Loucy (cell line): ENCODE measurements at regions not wholly inside any gene's neighbourhood (a gene's known extent, or its start where the extent isn't known, plus 50 kb on each side); places are given as distances from the start of the nearest gene placed in this dataset.

Source experiments
- H2AFZ ChIP-seq: fragments of 200-600 bp; sonication (generic); 2 replicates; pipeline ENCODE4 v1.6.0; 2016; ENCODE audit warnings: antibody characterized with exemption, mild to moderate bottlenecking, low read length, moderate library complexity
- H3F3A ChIP-seq: fragments of 200-600 bp; 2 replicates; pipeline ENCODE4 v1.6.0; 2016; ENCODE audit warnings: antibody characterized with exemption, low read depth, mild to moderate bottlenecking
- H3K27me3 ChIP-seq: fragments of 200-600 bp; sonication (generic); 2 replicates; pipeline ENCODE4 v1.6.1; 2014; ENCODE audit warnings: low read length, mild to moderate bottlenecking; ENCODE audit not compliant: insufficient read depth, poor library complexity, severe bottlenecking
- H3K36me3 ChIP-seq: fragments of 200-600 bp; sonication (generic); 2 replicates; pipeline ENCODE4 v1.6.1; 2016; ENCODE audit warnings: low read length; ENCODE audit not compliant: insufficient read depth
- H3K4me1 ChIP-seq: fragments of 200-600 bp; sonication (generic); 2 replicates; pipeline ENCODE4 v1.5.1; 2014; ENCODE audit warnings: low read length, mild to moderate bottlenecking; ENCODE audit not compliant: insufficient read depth, poor library complexity, severe bottlenecking
- H3K4me2 ChIP-seq: fragments of 200-600 bp; sonication (generic); 2 replicates; pipeline ENCODE4 v1.6.0; 2014; ENCODE audit warnings: antibody characterized with exemption, low read length, low read depth, mild to moderate bottlenecking; ENCODE audit not compliant: poor library complexity, severe bottlenecking
- H3K4me3 ChIP-seq: fragments of 200-600 bp; sonication (generic); 2 replicates; pipeline ENCODE4 v1.5.1; 2014; ENCODE audit warnings: low read length, mild to moderate bottlenecking, mixed read lengths; ENCODE audit not compliant: poor library complexity, severe bottlenecking
- H3K79me2 ChIP-seq: fragments of 200-600 bp; sonication (generic); 2 replicates; pipeline ENCODE4 v1.6.1; 2014; ENCODE audit warnings: low read length; ENCODE audit not compliant: insufficient read depth
- H3K9ac ChIP-seq: fragments of 200-600 bp; sonication (generic); 2 replicates; pipeline ENCODE4 v1.6.0; 2014; ENCODE audit warnings: mild to moderate bottlenecking, low read depth, low read length, moderate library complexity; ENCODE audit not compliant: poor library complexity, severe bottlenecking
- H3K9me2 ChIP-seq: fragments of 200-600 bp; sonication (generic); replicated peaks from 2 replicates; pipeline ENCODE4 v1.6.1; 2016; ENCODE audit warnings: low read depth, low read length, mixed read lengths
- H3K9me3 ChIP-seq: fragments of 200-600 bp; sonication (generic); 2 replicates; pipeline ENCODE4 v1.6.1; 2014; ENCODE audit warnings: mild to moderate bottlenecking, antibody characterized with exemption, low read length, low read depth; ENCODE audit not compliant: insufficient read depth
- H4K20me1 ChIP-seq: fragments of 200-600 bp; sonication (generic); 2 replicates; pipeline ENCODE4 v1.6.0; 2014; ENCODE audit warnings: antibody characterized with exemption, low read length, mild to moderate bottlenecking; ENCODE audit not compliant: insufficient read depth, poor library complexity, severe bottlenecking
- EZH2phosphoT487 ChIP-seq: fragments of 200-600 bp; IDR thresholded peaks from 2 replicates; pipeline ENCODE4 v1.6.1; 2018; ENCODE audit warnings: antibody characterized with exemption, mild to moderate bottlenecking, moderate library complexity, borderline replicate concordance
- TF ChIP-seq, protein P1 (sequence below): fragments of 200-600 bp; sonication (generic); conservative IDR thresholded peaks from 2 replicates; pipeline ENCODE4 v1.5.1; 2014; ENCODE audit warnings: mild to moderate bottlenecking, antibody characterized with exemption, low read length

DNA sequence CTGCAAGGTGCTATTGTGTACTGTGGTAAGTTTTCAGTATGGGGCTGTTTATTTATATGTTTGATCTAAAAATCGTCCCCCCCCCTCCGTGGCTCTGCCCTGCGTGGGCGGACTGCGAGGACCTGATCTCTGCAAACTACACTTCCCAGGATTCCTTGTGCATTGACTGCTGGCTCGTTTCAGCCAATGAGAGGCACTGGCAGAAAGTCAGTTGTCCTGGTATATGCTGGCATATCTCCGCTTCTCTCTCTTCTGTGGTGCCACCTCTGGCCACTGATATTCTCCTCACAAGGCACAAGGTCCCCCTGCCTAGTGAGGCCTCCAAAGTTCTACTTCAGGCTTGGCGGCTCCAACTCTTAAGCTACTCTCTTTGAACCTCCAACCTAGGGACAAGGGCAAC is 168.8 kb upstream of the ZFP42 start:
- H3K79me2 ChIP-seq, result no peaks in the 10 kb centered on the region
- H3F3A ChIP-seq, result no peaks in the 10 kb centered on the region
- H4K20me1 ChIP-seq, result no peaks in the 10 kb centered on the region
- H3K9me3 ChIP-seq, result peaks cover 3% of the 10 kb centered on the region; the same call in 1 of the 2 replicates
- TF ChIP-seq, protein P1, sequence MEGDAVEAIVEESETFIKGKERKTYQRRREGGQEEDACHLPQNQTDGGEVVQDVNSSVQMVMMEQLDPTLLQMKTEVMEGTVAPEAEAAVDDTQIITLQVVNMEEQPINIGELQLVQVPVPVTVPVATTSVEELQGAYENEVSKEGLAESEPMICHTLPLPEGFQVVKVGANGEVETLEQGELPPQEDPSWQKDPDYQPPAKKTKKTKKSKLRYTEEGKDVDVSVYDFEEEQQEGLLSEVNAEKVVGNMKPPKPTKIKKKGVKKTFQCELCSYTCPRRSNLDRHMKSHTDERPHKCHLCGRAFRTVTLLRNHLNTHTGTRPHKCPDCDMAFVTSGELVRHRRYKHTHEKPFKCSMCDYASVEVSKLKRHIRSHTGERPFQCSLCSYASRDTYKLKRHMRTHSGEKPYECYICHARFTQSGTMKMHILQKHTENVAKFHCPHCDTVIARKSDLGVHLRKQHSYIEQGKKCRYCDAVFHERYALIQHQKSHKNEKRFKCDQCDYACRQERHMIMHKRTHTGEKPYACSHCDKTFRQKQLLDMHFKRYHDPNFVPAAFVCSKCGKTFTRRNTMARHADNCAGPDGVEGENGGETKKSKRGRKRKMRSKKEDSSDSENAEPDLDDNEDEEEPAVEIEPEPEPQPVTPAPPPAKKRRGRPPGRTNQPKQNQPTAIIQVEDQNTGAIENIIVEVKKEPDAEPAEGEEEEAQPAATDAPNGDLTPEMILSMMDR, result no peak
- TF ChIP-seq EZH2phosphoT487, result no peak
- no peak overlapping the region for H3K4me2 ChIP-seq
- no peaks in the 10 kb centered on the region for H3K9me2 ChIP-seq
- no peaks in the 10 kb centered on the region for H3K27me3 ChIP-seq
- H3K4me3 ChIP-seq, result no peak overlapping the region
- H3K36me3 ChIP-seq, result no peaks in the 10 kb centered on the region
- H3K4me1 ChIP-seq, result no peaks in the 10 kb centered on the region
- H2AFZ ChIP-seq, result no peak overlapping the region
- no peak overlapping the region for H3K9ac ChIP-seq

DNA sequence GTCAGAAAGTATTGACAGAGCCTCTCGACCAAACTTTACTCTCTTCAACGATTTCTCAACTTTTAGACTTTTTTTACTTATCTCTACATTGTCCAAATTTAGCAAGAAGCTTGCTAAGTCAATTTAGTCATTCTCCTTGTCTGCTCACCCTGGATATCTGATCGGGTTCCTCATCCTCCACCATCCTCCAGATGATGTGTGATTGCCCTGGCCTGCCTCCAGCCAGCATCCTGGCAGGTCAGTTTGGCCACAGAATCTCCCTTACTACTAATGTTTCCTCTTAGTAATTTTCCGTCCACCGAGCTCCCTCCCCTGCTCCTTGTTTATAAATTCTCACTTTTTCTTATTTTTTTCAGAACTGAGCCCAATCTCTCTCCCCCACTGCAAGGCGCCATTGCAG is 167.9 kb upstream of the ZFP42 start:
- Histone ChIP-seq H3K9ac (no peak overlapping the region), H3K4me1 (no peaks in the 10 kb centered on the region), H4K20me1 (no peaks in the 10 kb centered on the region), H3K79me2 (no peaks in the 10 kb centered on the region), H3K9me2 (no peaks in the 10 kb centered on the region), H3K27me3 (no peaks in the 10 kb centered on the region), H3K9me3 (0 out of 2 replicates have a peak, but pooled peaks cover 3% of the 10 kb centered on the region), H3K4me3 (no peak overlapping the region), H3K4me2 (no peak overlapping the region), H2AFZ (no peak overlapping the region), H3F3A (no peaks in the 10 kb centered on the region), H3K36me3 (no peaks in the 10 kb centered on the region)
- TF ChIP-seq, protein P1, result no peak
- no peak for TF ChIP-seq EZH2phosphoT487

GRCh38 chr4:187839765-187840164 is 155.8 kb upstream of the ZFP42 start:
- H3K4me2 ChIP-seq, result no peak overlapping the region
- H3K9me3 ChIP-seq, result peaks cover 9% of the 10 kb centered on the region; the same call in 1 of the 2 replicates
- H4K20me1 ChIP-seq, result no peaks in the 10 kb centered on the region
- H3K9ac ChIP-seq, result no peak overlapping the region
- no peaks in the 10 kb centered on the region for H3K79me2 ChIP-seq
- no peak overlapping the region for H3K4me3 ChIP-seq
- H3K27me3 ChIP-seq, result no peaks in the 10 kb centered on the region
- no peaks in the 10 kb centered on the region for H3K36me3 ChIP-seq
- TF ChIP-seq EZH2phosphoT487, result no peak
- TF ChIP-seq, protein P1, result no peak
- no peaks in the 10 kb centered on the region for H3K9me2 ChIP-seq
- H2AFZ ChIP-seq, result no peak overlapping the region
- no peaks in the 10 kb centered on the region for H3F3A ChIP-seq
- no peaks in the 10 kb centered on the region for H3K4me1 ChIP-seq
